Neuronal stem cell (in vitro differentiated cells): ENCODE measurements at regions not wholly inside any gene's neighbourhood (a gene's known extent, or its start where the extent isn't known, plus 50 kb on each side); places are given as distances from the start of the nearest gene placed in this dataset.
"Not testable (repeated sequence)": the region's sequence is repeated elsewhere in the genome, so short reads cannot be mapped to it uniquely, and the experiment has no call there.

Experiments
- DNase-seq: peaks from one replicate; pipeline ENCODE4 v3.0.0-alpha.2; 2013; ENCODE audit warnings: low spot score
- H2AFZ ChIP-seq: one replicate; pipeline ENCODE4 v1.6.1; 2013; ENCODE audit warnings: mild to moderate bottlenecking, low read length, inconsistent platforms
- H2AK5ac ChIP-seq: 2 replicates; pipeline ENCODE4 v1.6.1; 2013; ENCODE audit warnings: low read depth, mild to moderate bottlenecking, inconsistent platforms, low read length, moderate library complexity, mixed read lengths
- H2BK120ac ChIP-seq: 2 replicates; pipeline ENCODE4 v1.6.1; 2013; ENCODE audit warnings: low read depth, mild to moderate bottlenecking, inconsistent platforms, low read length, moderate library complexity, mixed read lengths
- H2BK12ac ChIP-seq: one replicate; pipeline ENCODE4 v1.6.1; 2013; ENCODE audit warnings: low read length, inconsistent platforms
- H2BK15ac ChIP-seq: 2 replicates; pipeline ENCODE4 v1.6.1; 2013; ENCODE audit warnings: mild to moderate bottlenecking, low read length, inconsistent platforms, mixed read lengths
- H2BK5ac ChIP-seq: one replicate; pipeline ENCODE4 v1.6.1; 2013; ENCODE audit warnings: inconsistent platforms, mild to moderate bottlenecking, low read length, moderate library complexity
- H3K14ac ChIP-seq: one replicate; pipeline ENCODE4 v1.6.1; 2013; ENCODE audit warnings: low read length, inconsistent platforms
- H3K18ac ChIP-seq: 2 replicates; pipeline ENCODE4 v1.6.1; 2013; ENCODE audit warnings: low read length, inconsistent platforms
- H3K23ac ChIP-seq: 2 replicates; pipeline ENCODE4 v1.6.1; 2013; ENCODE audit warnings: low read depth, mild to moderate bottlenecking, mixed read lengths, low read length, inconsistent platforms; ENCODE audit not compliant: poor library complexity
- H3K27ac ChIP-seq: replicated peaks from 3 replicates; pipeline ENCODE4 v1.5.1; 2013; ENCODE audit warnings: low read length, inconsistent platforms
- H3K27me3 ChIP-seq, 3 experiments: 2 replicates each; pipeline ENCODE4 v1.6.1; 2013; ENCODE audit warnings: low read length in 3 of 3, mild to moderate bottlenecking in 2 of 3, inconsistent platforms in 1 of 3, low read depth in 1 of 3, mixed read lengths in 1 of 3, moderate library complexity in 1 of 3; ENCODE audit not compliant: control insufficient read depth in 3 of 3, insufficient read depth in 3 of 3
- H3K36me3 ChIP-seq, 2 donors: replicated peaks in 1 of 2; 2 replicates each; pipeline ENCODE4 v1.6.1; 2013; ENCODE audit warnings: low read length in 2 of 2; ENCODE audit not compliant: control insufficient read depth in 2 of 2, insufficient read depth in 2 of 2
- H3K4ac ChIP-seq: 2 replicates; pipeline ENCODE4 v1.6.1; 2013; ENCODE audit warnings: inconsistent platforms, mild to moderate bottlenecking, low read length, moderate library complexity
- H3K4me1 ChIP-seq, 2 donors: 1 replicate in 1 of 2; 2 replicates in 1 of 2; pipeline ENCODE4 v1.6.1; 2013; ENCODE audit warnings: low read length in 2 of 2, low read depth in 1 of 2; ENCODE audit not compliant: control insufficient read depth in 2 of 2, insufficient read depth in 1 of 2
- H3K4me2 ChIP-seq: one replicate; pipeline ENCODE4 v1.6.1; 2013; ENCODE audit warnings: mild to moderate bottlenecking, low read length, inconsistent platforms; ENCODE audit not compliant: insufficient read depth, poor library complexity, severe bottlenecking
- H3K4me3 ChIP-seq, 2 donors: 2 replicates each; pipeline ENCODE4 v1.5.1; 2013; ENCODE audit warnings: low read length in 2 of 2, mild to moderate bottlenecking in 2 of 2, inconsistent platforms in 1 of 2, moderate library complexity in 1 of 2
- H3K79me1 ChIP-seq: one replicate; pipeline ENCODE4 v1.6.1; 2013; ENCODE audit warnings: low read depth, mild to moderate bottlenecking, inconsistent platforms, low read length, moderate library complexity
- H3K9ac ChIP-seq: one replicate; pipeline ENCODE4 v1.6.1; 2013; ENCODE audit warnings: mild to moderate bottlenecking, low read depth, low read length, inconsistent platforms; ENCODE audit not compliant: poor library complexity
- H3K9me3 ChIP-seq, 2 donors: replicated peaks in 1 of 2; 2 replicates each; pipeline versions ENCODE3 to v1.6.1; 2013; ENCODE audit warnings: low read length in 2 of 2, mild to moderate bottlenecking in 2 of 2, inconsistent platforms in 1 of 2, low read depth in 1 of 2, mixed read lengths in 1 of 2, moderate library complexity in 1 of 2; ENCODE audit not compliant: control insufficient read depth in 2 of 2, insufficient read depth in 1 of 2
- H4K8ac ChIP-seq: one replicate; pipeline ENCODE4 v1.6.1; 2013; ENCODE audit warnings: low read depth, mild to moderate bottlenecking, inconsistent platforms, low read length, moderate library complexity
- H4K91ac ChIP-seq: one replicate; pipeline ENCODE4 v1.6.1; 2013; ENCODE audit warnings: low read length, low read depth, mild to moderate bottlenecking, inconsistent platforms; ENCODE audit not compliant: poor library complexity
- whole genome bisulfite sequencing, 2 donors: extraction: QIAGEN DNeasy Blood & Tissue Kit; methylation state at CpG; one replicate each; pipeline ENCODE4 v1.1.7; 2013; ENCODE audit warnings: missing lambda C conversion rate in 2 of 2, mixed read lengths in 1 of 2; ENCODE audit not compliant: insufficient read length in 2 of 2, insufficient replicate concordance in 1 of 2; ENCODE audit errors: extremely low coverage in 2 of 2; 5-methylcytosine and 5-hydroxymethylcytosine counted together

- H3K14ac ChIP-seq, H2BK120ac ChIP-seq, H3K4me1 ChIP-seq, H4K8ac ChIP-seq, H3K27me3 ChIP-seq, H3K4me3 ChIP-seq, H3K4me2 ChIP-seq, H3K9me3 ChIP-seq, H2BK12ac ChIP-seq, H3K79me1 ChIP-seq, DNase-seq, H2BK5ac ChIP-seq, H2AFZ ChIP-seq, H3K23ac ChIP-seq, H2BK15ac ChIP-seq, H2AK5ac ChIP-seq, H3K9ac ChIP-seq, H3K4ac ChIP-seq, H3K18ac ChIP-seq, H3K36me3 ChIP-seq, H3K27ac ChIP-seq, H4K91ac ChIP-seq: not testable (repeated sequence)
- no CpG with 5 or more reads among the region's 1 CpG for WGBS, 2 donors
These were observed 277.7 kb upstream of the ZNF322 start for GRCh38 chr6:26937258-26937657.

DNA sequence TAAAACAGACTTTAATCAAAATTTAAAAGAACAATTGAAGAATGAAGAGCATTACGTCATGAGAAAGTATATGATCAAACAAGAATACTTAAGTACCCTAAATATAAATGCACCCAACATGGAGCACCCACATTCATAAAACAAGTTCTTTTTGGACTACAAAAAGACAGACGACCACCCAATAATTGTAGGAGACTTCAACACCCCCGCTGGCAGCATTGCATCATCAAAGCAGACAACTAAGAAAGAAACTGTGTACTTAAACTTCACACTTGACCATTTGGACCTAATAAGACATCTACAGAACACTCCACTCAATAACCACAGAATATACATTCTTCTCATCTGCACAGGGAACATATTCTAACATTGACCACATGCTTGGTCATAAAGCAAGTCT is 291.7 kb upstream of the ZNF322 start:
- not testable (repeated sequence) for H2BK15ac ChIP-seq, H3K4me2 ChIP-seq, H3K4ac ChIP-seq, H2AK5ac ChIP-seq, H2BK12ac ChIP-seq, H3K18ac ChIP-seq, H3K27ac ChIP-seq, H3K79me1 ChIP-seq, DNase-seq, H3K4me1 ChIP-seq, H4K91ac ChIP-seq, H2BK120ac ChIP-seq, H3K27me3 ChIP-seq, H3K9me3 ChIP-seq, H3K23ac ChIP-seq, H2AFZ ChIP-seq, H3K14ac ChIP-seq, H4K8ac ChIP-seq, H3K4me3 ChIP-seq, H3K9ac ChIP-seq, H3K36me3 ChIP-seq, H2BK5ac ChIP-seq
- no CpG with 5 or more reads among the region's 3 CpGs for WGBS, 2 donors

GRCh38 chr6:26956078-26956600 is 291.4 kb upstream of the PRSS16 start:
- no CpG with 5 or more reads among the region's 20 CpGs for WGBS, 2 donors
- not testable (repeated sequence) for H3K27me3 ChIP-seq, H3K14ac ChIP-seq, H3K18ac ChIP-seq, H2AK5ac ChIP-seq, H3K79me1 ChIP-seq, H3K4ac ChIP-seq, H4K91ac ChIP-seq, H2BK120ac ChIP-seq, H3K23ac ChIP-seq, H3K9ac ChIP-seq, H2BK5ac ChIP-seq, H4K8ac ChIP-seq, H2BK12ac ChIP-seq, H3K9me3 ChIP-seq, H3K4me1 ChIP-seq, H3K36me3 ChIP-seq, H3K27ac ChIP-seq, H2BK15ac ChIP-seq
- peak overlapping the region; percentile 2 for H3K4me2 ChIP-seq
- peak; percentile 75 for DNase-seq
- peak overlapping the region; percentile 55 to 82 for H3K4me3 ChIP-seq
- peak overlapping the region; percentile 61 for H2AFZ ChIP-seq

DNA sequence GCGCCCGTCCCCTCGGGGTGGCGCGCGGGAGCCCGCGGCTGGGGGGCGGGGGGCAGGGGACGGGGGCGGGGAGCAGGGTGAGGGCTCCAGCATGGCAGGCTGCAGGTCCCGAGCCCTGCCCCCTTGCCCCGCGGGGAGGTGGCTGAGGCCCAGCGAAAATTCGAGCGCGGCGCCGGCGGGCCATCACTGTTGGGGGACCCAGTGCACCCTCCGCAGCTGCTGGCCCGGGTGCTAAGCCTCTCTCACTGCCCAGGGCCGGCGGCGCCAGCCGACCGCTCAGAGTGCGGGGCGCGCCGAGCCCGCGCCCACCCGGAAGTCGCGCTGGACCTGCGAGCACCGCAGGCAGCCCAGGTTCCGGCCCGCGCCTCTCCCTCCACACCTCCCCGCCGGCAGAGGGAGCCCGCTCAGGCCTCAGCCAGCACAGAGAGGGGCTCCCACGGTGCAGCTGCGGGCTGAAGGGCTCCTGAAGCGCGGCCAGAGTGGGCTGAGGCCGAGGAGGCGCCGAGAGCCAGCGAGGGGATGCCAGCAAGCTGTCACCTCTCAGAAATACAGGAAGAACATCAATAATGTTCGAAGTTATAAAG is 290.8 kb upstream of the PRSS16 start:
- H3K9ac ChIP-seq, H3K23ac ChIP-seq, H3K9me3 ChIP-seq, H3K14ac ChIP-seq, H2AK5ac ChIP-seq, H3K4ac ChIP-seq, H3K27ac ChIP-seq, H3K79me1 ChIP-seq, H4K91ac ChIP-seq, H2BK12ac ChIP-seq, H3K27me3 ChIP-seq, H2BK15ac ChIP-seq, H4K8ac ChIP-seq, H3K18ac ChIP-seq, H3K4me1 ChIP-seq, H2BK120ac ChIP-seq, H2BK5ac ChIP-seq, H3K36me3 ChIP-seq, H3K4me2 ChIP-seq: not testable (repeated sequence)
- H3K4me3 ChIP-seq: peak overlapping the region; percentile 55 to 77
- no CpG with 5 or more reads among the region's 54 CpGs for WGBS, 2 donors
- peak overlapping the region; percentile 75 for H2AFZ ChIP-seq
- DNase-seq: peak; percentile 49
